Osteocyte (in vitro differentiated cells): ENCODE measurements at regions not wholly inside any gene's neighbourhood (a gene's known extent, or its start where the extent isn't known, plus 50 kb on each side); places are given as distances from the start of the nearest gene placed in this dataset.

ENCODE experiments used
- DNase-seq: peaks from one replicate; pipeline ENCODE4 v3.0.0; 2021; ENCODE audit warnings: mixed read lengths; ENCODE audit not compliant: unreplicated experiment; ENCODE audit errors: extremely low spot score
- H3K27ac Mint-ChIP-seq: one replicate; pipeline ENCODE4 v1.8.0; 2021; ENCODE audit warnings: mild to moderate bottlenecking, mixed read lengths; ENCODE audit not compliant: unreplicated experiment
- H3K27me3 Mint-ChIP-seq: one replicate; pipeline ENCODE4 v1.8.0; 2021; ENCODE audit warnings: mixed read lengths; ENCODE audit not compliant: unreplicated experiment
- H3K36me3 Mint-ChIP-seq: one replicate; pipeline ENCODE4 v1.8.0; 2021; ENCODE audit warnings: mixed read lengths; ENCODE audit not compliant: unreplicated experiment
- H3K4me1 Mint-ChIP-seq: one replicate; pipeline ENCODE4 v1.8.0; 2021; ENCODE audit warnings: mixed read lengths; ENCODE audit not compliant: unreplicated experiment
- H3K4me3 Mint-ChIP-seq: one replicate; pipeline ENCODE4 v1.8.0; 2021; ENCODE audit warnings: mild to moderate bottlenecking, moderate library complexity, mixed read lengths; ENCODE audit not compliant: unreplicated experiment
- H3K9me3 Mint-ChIP-seq: one replicate; pipeline ENCODE4 v1.8.0; 2021; ENCODE audit warnings: mixed read lengths; ENCODE audit not compliant: unreplicated experiment
- CTCF ChIP-seq: fragments of 200-600 bp; sonication (generic); IDR thresholded peaks from 2 replicates; pipeline ENCODE4 v1.5.0; 2021; ENCODE audit warnings: antibody characterized with exemption, mild to moderate bottlenecking, moderate library complexity

GRCh38 chr10:10101106-10101505 lies 916.6 kb upstream of the CELF2 start:
- no peaks in the 10 kb centered on the region for H3K27me3 Mint-ChIP-seq
- H3K4me3 Mint-ChIP-seq = no peak overlapping the region
- peaks cover 23% of the 10 kb centered on the region for H3K9me3 Mint-ChIP-seq
- no peak for TF ChIP-seq CTCF
- H3K36me3 Mint-ChIP-seq = no peaks in the 10 kb centered on the region
- DNase-seq = no peak
- no peak overlapping the region for H3K27ac Mint-ChIP-seq
- H3K4me1 Mint-ChIP-seq = no peaks in the 10 kb centered on the region

GRCh38 chr10:10110844-10111490 lies 906.7 kb upstream of the CELF2 start:
- Mint-ChIP-seq H3K4me3 (no peak overlapping the region), H3K36me3 (no peaks in the 10 kb centered on the region), H3K27ac (no peak overlapping the region), H3K9me3 (peaks cover 5% of the 10 kb centered on the region), H3K27me3 (no peaks in the 10 kb centered on the region), H3K4me1 (no peaks in the 10 kb centered on the region)
- DNase-seq = no peak
- TF ChIP-seq CTCF = no peak

- H3K27ac Mint-ChIP-seq = no peak overlapping the region
- H3K9me3 Mint-ChIP-seq = peaks cover 8% of the 10 kb centered on the region
- H3K4me1 Mint-ChIP-seq = no peaks in the 10 kb centered on the region
- no peak overlapping the region for H3K4me3 Mint-ChIP-seq
- H3K27me3 Mint-ChIP-seq = peaks cover 2% of the 10 kb centered on the region
- no peak for TF ChIP-seq CTCF
- no peaks in the 10 kb centered on the region for H3K36me3 Mint-ChIP-seq
- no peak for DNase-seq
Measured at GRCh38 chr10:10118131-10118530, 899.5 kb upstream of the CELF2 start.

- Mint-ChIP-seq H3K9me3 (peaks cover 3% of the 10 kb centered on the region), H3K27ac (no peak overlapping the region), H3K4me1 (no peaks in the 10 kb centered on the region), H3K36me3 (no peaks in the 10 kb centered on the region), H3K27me3 (peaks cover 2% of the 10 kb centered on the region), H3K4me3 (no peak overlapping the region)
- no peak for TF ChIP-seq CTCF
- DNase-seq = no peak
Measured at GRCh38 chr10:10120671-10121070, 897.0 kb upstream of the CELF2 start.

GRCh38 chr10:10125676-10126075 lies 892.0 kb upstream of the CELF2 start:
- Mint-ChIP-seq H3K4me1 (no peaks in the 10 kb centered on the region), H3K27me3 (peaks cover 2% of the 10 kb centered on the region), H3K36me3 (no peaks in the 10 kb centered on the region), H3K9me3 (no peaks in the 10 kb centered on the region), H3K27ac (no peak overlapping the region), H3K4me3 (no peak overlapping the region)
- DNase-seq = no peak
- no peak for TF ChIP-seq CTCF
